ENCODE measurements at regions not wholly inside any gene's neighbourhood (a gene's known extent, or its start where the extent isn't known, plus 50 kb on each side); places are given as distances from the start of the nearest gene placed in this dataset.

GRCh38 chr1:94596260-94596659 lies 54.7 kb upstream of the F3 start:
- TF ChIP-seq CTCF (conservative IDR thresholded peaks at IDR 0.05; ENCODE audit: low read length) (peak; percentile 30; the same call in 1 of the 2 replicates), EZH2phosphoT487 (IDR thresholded peaks at IDR 0.05; ENCODE audit: borderline replicate concordance) (no peak)
